NT2/D1 (cell line): ENCODE measurements at regions not wholly inside any gene's neighbourhood (a gene's known extent, or its start where the extent isn't known, plus 50 kb on each side); places are given as distances from the start of the nearest gene placed in this dataset.

Experiments used
- DNase-seq: peaks from one replicate; pipeline ENCODE4 v3.0.0-alpha.2; 2011; ENCODE audit warnings: low read depth, low spot score
- H3K27me3 ChIP-seq: 2 replicates; pipeline ENCODE4 v1.6.0; 2011; ENCODE audit warnings: mild to moderate bottlenecking; ENCODE audit not compliant: insufficient read length, insufficient read depth
- H3K36me3 ChIP-seq: 2 replicates; pipeline ENCODE4 v1.6.1; 2011; ENCODE audit warnings: mild to moderate bottlenecking, low read length, mixed read lengths; ENCODE audit not compliant: insufficient read depth, insufficient read length
- H3K4me1 ChIP-seq: 2 replicates; pipeline ENCODE4 v1.5.1; 2011; ENCODE audit not compliant: insufficient read depth, insufficient read length
- H3K4me3 ChIP-seq: 2 replicates; pipeline ENCODE4 v1.5.1; 2011; ENCODE audit warnings: low read depth; ENCODE audit not compliant: insufficient read length
- H3K9ac ChIP-seq: 2 replicates; pipeline ENCODE4 v1.6.0; 2011; ENCODE audit warnings: low read depth; ENCODE audit not compliant: insufficient read length
- H3K9me3 ChIP-seq: 2 replicates; pipeline ENCODE4 v1.5.1; 2011; ENCODE audit warnings: mild to moderate bottlenecking, low read length; ENCODE audit not compliant: insufficient read depth
- SUZ12 ChIP-seq: IDR thresholded peaks from 2 replicates; pipeline ENCODE4 v1.6.1; 2011; ENCODE audit not compliant: insufficient read length, insufficient read depth; ENCODE audit errors: extremely low read depth
- YY1 ChIP-seq: IDR thresholded peaks from 2 replicates; pipeline ENCODE4 v1.6.1; 2011; ENCODE audit not compliant: insufficient read length, insufficient read depth
- ZNF274 ChIP-seq: IDR thresholded peaks from 2 replicates; pipeline ENCODE4 v1.6.1; 2011; ENCODE audit warnings: mild to moderate bottlenecking, low read depth, low read length

GRCh38 chr6:8914700-8915099 lies 479.4 kb upstream of the SLC35B3 start:
- no peak overlapping the region for H3K4me3 ChIP-seq
- H3K9ac ChIP-seq: no peak overlapping the region
- no peaks in the 10 kb centered on the region for H3K36me3 ChIP-seq
- no peaks in the 10 kb centered on the region for H3K9me3 ChIP-seq
- no peaks in the 10 kb centered on the region for H3K27me3 ChIP-seq
- no peaks in the 10 kb centered on the region for H3K4me1 ChIP-seq
- no peak for TF ChIP-seq YY1
- TF ChIP-seq SUZ12: no peak
- DNase-seq: no peak

- Histone ChIP-seq H3K36me3 (no peaks in the 10 kb centered on the region), H3K9me3 (no peaks in the 10 kb centered on the region), H3K4me1 (no peaks in the 10 kb centered on the region), H3K27me3 (no peaks in the 10 kb centered on the region), H3K9ac (no peak overlapping the region), H3K4me3 (no peak overlapping the region)
- no peak for TF ChIP-seq YY1
- no peak for TF ChIP-seq ZNF274
- TF ChIP-seq SUZ12: no peak
- no peak for DNase-seq
Measured at GRCh38 chr6:8908638-8909037, 473.3 kb upstream of the SLC35B3 start.

GRCh38 chr6:8906699-8907098 lies 471.4 kb upstream of the SLC35B3 start:
- Histone ChIP-seq H3K9me3 (no peaks in the 10 kb centered on the region), H3K4me3 (no peak overlapping the region), H3K4me1 (no peaks in the 10 kb centered on the region), H3K9ac (no peak overlapping the region), H3K27me3 (no peaks in the 10 kb centered on the region), H3K36me3 (no peaks in the 10 kb centered on the region)
- TF ChIP-seq ZNF274 (no peak), SUZ12 (no peak), YY1 (no peak)
- DNase-seq: no peak

GRCh38 chr6:8905757-8906156 lies 470.4 kb upstream of the SLC35B3 start:
- Histone ChIP-seq H3K9ac (no peak overlapping the region), H3K4me3 (no peak overlapping the region), H3K27me3 (no peaks in the 10 kb centered on the region), H3K36me3 (no peaks in the 10 kb centered on the region), H3K4me1 (no peaks in the 10 kb centered on the region), H3K9me3 (no peaks in the 10 kb centered on the region)
- DNase-seq: no peak
- no peak for TF ChIP-seq SUZ12
- TF ChIP-seq YY1: no peak
- no peak for TF ChIP-seq ZNF274

DNA sequence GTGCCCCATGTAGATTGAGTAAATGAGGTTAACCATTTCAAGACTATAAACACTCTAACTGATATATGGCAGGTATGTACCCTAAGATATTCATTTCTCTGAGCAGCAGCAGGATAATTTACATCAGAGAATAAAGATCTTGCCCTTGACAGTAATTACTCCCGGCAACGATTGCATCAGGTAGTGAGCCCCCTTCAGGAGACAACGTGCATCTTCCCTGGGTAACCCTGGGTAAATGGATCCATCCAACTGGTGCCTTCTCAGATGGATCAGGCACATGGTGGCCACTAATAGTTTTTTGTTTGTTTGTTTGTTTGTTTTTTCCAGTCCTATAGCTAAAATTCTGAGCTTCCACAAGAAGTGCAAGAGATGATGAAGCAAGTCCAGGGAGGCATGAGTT lies 469.4 kb upstream of the SLC35B3 start:
- H3K4me3 ChIP-seq: no peak overlapping the region
- TF ChIP-seq ZNF274 (no peak), SUZ12 (no peak), YY1 (no peak)
- no peak overlapping the region for H3K9ac ChIP-seq
- H3K36me3 ChIP-seq: no peaks in the 10 kb centered on the region
- no peaks in the 10 kb centered on the region for H3K9me3 ChIP-seq
- DNase-seq: peak; percentile 5
- H3K27me3 ChIP-seq: no peaks in the 10 kb centered on the region
- no peaks in the 10 kb centered on the region for H3K4me1 ChIP-seq

DNA sequence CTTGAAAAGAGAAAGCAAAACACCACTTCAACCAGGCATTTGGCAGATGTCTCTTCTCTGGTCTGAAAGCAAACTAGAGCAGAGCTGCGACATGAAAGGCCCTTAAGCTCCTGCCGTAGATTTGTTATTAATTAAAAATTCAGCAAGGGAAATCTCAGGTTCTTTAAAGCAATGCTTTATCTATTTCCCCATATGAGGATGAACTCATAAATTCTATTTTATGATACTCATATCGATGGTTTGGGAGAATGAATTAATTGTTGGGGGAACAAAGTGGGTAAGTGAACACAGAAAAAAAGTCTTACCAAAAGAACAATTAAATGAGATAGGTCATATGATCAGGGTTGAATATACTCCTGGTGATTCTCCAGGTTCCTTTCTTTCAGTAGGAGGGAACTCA lies 464.7 kb upstream of the SLC35B3 start:
- no peak for TF ChIP-seq ZNF274
- TF ChIP-seq YY1: no peak
- TF ChIP-seq SUZ12: no peak
- no peaks in the 10 kb centered on the region for H3K36me3 ChIP-seq
- H3K4me3 ChIP-seq: no peak overlapping the region

GRCh38 chr6:8889514-8889913 lies 454.2 kb upstream of the SLC35B3 start:
- Histone ChIP-seq H3K36me3 (no peaks in the 10 kb centered on the region), H3K27me3 (no peaks in the 10 kb centered on the region), H3K4me3 (no peak overlapping the region), H3K9ac (no peak overlapping the region), H3K9me3 (no peaks in the 10 kb centered on the region), H3K4me1 (no peaks in the 10 kb centered on the region)
- TF ChIP-seq ZNF274 (no peak), SUZ12 (no peak), YY1 (no peak)
- DNase-seq: no peak

More for the DNA sequence above, 464.7 kb upstream of the SLC35B3 start:
- Histone ChIP-seq H3K27me3 (no peaks in the 10 kb centered on the region), H3K9ac (no peak overlapping the region), H3K9me3 (no peaks in the 10 kb centered on the region), H3K4me1 (no peaks in the 10 kb centered on the region)
- DNase-seq: no peak

- no peaks in the 10 kb centered on the region for H3K4me1 ChIP-seq
- H3K9me3 ChIP-seq: no peaks in the 10 kb centered on the region
- TF ChIP-seq YY1 (no peak), SUZ12 (no peak), ZNF274 (no peak)
- no peak overlapping the region for H3K4me3 ChIP-seq
- no peak for DNase-seq
- H3K27me3 ChIP-seq: no peaks in the 10 kb centered on the region
- no peaks in the 10 kb centered on the region for H3K36me3 ChIP-seq
- no peak overlapping the region for H3K9ac ChIP-seq
Measured at GRCh38 chr6:8888468-8888867, 453.1 kb upstream of the SLC35B3 start.
